Inflammatory macrophage treated with lipopolysaccharide for 4 hours (primary cell): ENCODE measurements at regions not wholly inside any gene's neighbourhood (a gene's known extent, or its start where the extent isn't known, plus 50 kb on each side); places are given as distances from the start of the nearest gene placed in this dataset.
"Not testable (repeated sequence)": the region's sequence is repeated elsewhere in the genome, so short reads cannot be mapped to it uniquely, and the experiment has no call there.

ENCODE experiments used
- DNase-seq: peaks from one replicate; pipeline ENCODE4 v3.0.0-alpha.2; 2020

DNA sequence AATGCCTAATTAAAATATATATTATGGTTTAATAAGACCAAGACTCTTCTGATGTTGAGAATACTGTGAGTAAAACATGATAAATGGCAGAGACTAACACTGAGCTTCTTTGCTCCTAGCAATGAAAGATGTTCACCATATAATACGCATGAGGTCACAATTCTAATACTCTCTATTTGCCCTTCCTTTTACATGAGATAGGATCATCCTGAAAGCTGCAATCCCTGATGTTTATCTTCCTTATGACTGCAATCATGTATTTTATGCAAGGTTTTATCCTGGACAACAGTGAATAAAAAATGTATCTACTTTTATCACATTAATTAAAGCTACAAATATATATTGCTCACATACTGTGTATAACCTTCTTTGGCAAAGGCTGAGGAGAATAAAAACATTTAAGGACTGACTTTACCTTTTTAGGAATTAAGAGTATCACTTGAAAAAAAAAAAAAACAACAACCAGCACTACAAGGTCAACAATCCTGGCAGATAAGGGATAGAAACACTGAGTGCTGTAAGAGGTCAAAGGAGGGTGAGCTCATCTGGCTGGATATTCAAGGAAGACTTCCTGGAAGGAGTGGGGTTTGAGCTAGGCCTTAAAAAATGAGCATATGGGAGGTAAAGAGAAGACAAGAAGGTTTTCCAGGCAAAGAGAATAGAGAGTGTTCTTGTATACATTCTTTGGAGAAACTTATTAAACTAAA lies 99.9 kb downstream of the AREG start:
- DNase-seq, result no peak

DNA sequence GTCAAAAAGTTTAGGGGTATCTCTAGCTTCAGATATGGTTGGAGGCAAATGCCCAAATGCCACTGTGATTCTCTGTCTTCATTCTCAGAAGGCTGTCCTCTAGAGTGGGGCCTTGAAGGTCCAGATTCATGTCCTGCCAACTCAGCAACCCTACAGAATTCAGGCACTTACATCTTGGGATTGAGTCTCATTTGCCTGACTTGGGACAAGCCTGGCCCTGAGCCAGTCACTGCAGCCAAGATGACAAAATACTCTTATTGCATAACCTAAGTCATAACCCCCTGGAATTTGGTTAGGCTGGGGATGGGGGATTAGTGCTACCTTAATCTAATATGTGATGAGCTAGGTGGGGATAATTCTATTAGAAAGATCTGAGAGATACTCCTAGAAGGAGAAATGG lies 100.5 kb downstream of the AREG start:
- DNase-seq, result no peak

DNA sequence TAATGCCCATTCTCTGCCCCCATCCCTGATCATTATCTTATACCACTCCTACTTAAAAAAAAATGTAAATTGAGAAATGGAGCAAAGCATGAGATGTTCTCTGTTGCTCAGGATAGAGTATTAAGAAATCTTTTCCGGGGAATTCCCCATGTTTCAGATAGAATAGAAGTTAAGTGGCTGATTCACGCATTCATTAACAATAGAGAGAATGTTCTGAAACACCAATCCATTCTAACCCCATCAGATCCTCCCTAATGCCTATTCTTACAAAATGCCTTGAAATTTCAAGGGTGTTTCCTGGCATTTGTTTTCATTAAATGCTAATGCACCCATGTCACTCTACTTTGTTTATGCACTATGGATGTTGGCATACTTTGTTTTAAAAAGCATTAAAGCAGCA lies 101.1 kb downstream of the AREG start:
- DNase-seq, result peak; percentile 93

DNA sequence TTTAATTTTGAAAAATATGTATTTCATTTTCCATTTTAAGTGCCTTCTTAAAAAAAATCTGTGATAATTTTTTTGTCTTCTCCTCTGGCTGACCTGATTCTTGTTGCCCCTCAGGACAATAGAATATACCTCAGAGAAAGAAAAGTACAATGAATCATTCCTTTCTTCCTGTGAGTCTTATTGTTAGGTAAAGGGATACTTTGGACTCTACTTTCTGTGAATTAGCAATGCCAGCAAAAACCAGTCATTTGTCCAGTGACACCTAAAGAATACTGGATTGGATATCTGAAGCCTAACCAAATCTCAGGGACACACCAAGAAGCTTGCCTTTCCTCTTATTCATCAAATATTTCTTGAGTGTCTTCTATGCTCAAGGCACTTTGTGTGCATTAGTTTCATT lies 102.1 kb downstream of the AREG start:
- DNase-seq, result no peak

DNA sequence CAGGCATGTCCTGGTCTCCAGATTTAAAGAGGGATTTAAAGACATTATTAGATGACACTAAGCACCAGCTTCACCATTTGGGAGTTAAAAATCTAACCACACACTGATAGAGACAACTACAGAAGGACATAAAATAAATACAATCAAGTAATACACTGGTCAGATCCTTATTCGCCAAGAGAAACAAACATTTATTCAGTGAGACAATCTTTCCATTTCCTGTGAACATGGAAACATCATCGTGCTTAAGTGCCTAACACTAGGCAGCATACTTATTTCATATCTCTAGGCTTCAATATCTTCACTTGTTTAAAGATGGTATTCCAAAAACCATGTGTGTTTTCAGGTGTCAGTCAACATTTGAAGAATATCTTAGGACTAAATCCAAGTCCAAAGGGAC lies 103.6 kb downstream of the AREG start:
- DNase-seq, result no peak

DNA sequence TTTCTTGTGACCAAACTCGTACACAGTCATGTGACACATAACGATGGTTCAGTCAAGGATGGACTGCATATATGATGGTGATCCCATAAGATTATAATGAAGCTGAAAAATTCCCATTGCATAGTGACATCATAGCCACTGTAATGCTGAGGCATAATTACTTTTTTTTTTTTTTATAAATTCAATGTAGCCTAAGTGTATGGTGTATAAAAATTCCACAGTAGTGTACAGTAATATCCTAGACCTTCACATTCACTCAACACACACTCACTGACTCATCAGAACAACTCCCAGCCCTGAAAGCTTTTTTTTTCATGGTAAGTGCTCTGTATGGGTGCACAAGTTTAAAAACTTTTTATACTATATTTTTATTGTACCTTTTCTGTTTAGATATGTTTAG lies 105.0 kb downstream of the AREG start:
- DNase-seq, result no peak

DNA sequence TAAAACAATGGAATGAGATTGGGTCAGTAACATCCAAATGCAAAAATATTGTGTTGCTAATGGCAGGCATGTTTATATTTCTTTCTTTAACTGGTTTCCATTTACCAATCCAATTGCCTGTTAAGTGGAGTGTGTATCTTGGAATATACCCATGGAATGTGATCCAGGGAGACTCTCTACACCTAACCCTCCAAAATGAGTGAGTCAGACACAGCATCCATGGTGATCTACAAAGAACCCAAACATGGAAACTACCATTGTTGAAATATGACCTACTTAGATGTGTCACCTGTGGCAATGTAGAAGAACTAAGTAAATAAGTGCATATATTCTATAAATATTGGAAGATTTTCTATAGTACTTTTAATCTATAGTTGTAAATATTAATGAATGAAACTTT lies 110.3 kb downstream of the AREG start:
- no peak for DNase-seq

DNA sequence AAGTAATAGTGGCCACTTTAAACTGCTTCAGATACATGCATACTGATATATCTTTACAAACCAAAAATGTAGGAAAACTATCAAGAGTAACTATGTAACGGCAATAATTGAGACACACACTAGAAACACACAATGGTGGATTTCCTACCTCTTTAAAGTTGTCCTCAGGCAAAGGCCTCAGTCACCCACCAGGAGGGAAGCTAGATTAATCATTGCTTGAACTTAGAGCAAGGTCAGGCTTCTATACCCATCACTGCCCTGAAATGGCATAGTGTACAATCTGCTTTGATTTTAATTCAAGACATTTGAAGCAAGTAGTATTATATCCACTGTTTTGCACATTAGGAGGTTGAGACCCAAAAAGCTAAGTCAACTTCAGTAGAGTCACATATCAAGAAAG lies 110.9 kb downstream of the AREG start:
- DNase-seq, result no peak

DNA sequence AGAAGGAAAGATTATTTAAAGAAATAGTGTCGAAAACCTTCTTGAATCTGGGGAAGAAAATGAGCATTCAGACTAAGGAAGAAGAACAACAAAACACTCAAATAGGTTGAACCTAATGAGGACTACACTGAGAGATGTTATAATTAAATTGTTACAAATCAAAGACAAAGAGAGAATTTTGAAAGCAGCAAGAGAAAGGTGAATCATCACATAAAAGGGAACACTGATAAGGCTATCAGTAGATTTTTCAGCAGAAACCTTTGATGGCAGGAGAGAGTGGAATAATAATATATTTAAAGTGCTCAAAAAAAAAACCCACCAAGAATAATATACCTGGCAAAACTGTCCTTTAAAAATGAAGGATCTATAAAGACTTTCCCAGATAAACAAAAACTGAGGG lies 114.9 kb downstream of the AREG start:
- no peak for DNase-seq

DNA sequence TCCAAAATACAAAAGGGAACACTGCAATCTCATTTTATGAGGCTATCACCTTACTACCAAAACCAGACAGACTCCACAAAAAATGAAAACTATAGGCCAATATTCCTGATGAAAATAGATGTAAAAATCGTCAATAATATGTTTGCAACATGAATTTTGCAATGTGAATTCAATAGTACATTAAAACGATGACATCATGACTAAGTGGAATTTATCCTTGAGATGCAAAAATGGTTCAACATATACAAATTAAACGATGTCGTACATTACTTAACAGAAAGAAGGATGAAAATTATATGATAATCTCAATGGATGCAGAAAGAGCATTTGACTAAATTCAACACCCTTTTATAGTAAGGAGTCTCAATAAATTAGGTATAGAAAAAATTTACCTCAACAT lies 123.0 kb downstream of the AREG start:
- no peak for DNase-seq

DNA sequence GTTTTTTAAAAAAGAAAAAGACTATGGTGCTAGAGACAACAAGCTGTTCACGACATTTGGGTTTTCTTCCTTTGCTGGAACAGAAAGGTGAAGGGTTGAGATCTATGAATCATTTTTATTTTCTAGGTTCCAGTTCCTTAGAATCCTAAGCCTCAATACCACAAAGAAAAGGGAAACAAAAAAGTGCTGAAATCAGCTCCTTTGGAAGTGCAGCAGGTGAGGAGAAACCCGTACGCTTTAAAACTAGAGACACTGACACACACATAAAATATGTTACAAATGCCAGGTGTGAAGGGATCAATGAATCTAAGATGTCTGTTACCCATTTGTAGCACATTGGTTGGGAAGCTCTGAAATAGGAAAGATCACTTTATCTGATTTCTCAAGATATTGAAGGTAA lies 125.2 kb downstream of the AREG start:
- DNase-seq, result no peak

DNA sequence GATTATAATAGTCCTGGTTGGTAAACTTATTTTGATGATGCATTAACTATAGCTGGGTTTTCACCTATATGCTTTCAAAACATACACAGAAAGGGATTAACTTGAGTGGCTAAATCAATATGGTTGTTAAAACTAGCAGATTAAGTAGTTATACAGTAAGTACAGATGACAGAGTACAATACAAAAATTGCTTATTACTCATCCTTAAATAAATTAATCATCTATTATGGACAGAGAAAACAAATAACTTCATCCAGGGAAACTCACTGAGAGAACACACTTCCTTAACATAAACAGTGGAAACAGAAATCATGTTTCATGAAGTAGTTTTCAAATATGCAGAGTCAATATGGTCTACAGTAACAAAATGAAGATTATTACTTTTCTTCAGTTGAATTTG lies 133.4 kb downstream of the AREG start:
- no peak for DNase-seq

DNA sequence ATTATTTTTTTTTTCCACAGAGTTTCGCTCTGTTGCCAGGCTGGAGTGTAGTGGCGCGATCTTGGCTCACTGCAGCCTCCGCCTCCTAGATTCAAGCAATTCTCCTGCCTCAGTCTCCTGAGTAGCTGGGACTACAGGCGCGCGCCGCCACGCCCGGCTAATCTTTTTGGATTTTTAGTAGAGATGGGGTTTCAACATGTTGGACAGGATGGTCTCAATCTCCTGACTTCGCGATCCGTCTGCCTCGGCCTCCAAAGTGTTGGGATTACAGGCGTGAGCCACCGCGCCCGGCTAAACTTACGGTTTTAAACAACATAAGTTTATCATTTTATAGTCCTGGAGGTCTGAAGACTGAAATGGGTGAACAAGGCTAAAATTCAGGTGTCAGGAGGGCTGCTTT lies 133.9 kb downstream of the AREG start:
- not testable (repeated sequence) for DNase-seq

DNA sequence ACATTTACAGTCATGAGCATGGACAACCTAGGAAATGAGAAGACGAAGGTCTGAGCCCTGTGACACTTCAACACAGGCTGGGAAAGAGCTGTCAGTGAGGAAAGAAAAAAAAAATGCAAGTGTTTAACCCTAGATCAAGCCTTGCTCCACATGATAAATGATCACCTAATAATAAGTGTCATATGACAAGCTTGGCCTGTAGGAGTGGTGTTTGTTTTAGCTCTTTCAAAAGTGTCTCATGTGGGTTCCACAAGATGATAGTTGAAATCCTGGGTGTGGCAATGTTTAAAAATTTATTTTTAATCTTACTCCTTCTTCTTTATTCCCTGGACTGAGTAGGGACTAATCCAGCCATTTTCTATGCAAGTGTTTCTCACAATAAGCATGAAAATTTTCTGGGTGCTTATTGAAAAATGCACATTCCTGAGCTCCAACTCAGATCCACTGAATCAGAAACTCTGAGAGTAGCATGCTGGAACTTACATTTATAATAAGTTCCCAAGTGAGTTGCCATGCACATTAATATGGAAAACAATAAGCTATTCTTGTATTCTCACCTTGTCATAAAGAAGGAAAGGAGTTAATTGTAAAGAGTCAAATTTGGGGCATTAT lies 138.3 kb downstream of the AREG start:
- peak; percentile 34 for DNase-seq

DNA sequence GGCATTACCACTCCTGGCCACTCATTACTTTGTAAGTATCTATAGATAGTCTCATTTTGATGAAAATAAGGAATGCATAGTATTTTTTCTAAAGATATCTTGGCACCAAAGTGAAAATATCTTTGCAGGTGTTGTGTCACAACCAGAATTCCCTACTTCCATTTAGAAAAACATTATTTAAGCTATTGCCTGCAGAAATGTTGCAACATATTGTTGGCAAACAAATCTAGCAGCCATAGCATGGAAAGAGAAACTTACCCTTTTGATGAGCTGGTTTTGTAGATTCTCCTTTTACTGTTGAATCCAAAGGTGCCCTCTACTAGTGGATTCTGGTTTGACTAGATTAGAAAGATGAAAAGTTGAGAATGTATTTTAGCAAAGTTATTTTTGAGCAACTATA lies 138.8 kb downstream of the AREG start:
- DNase-seq, result peak; percentile 23

DNA sequence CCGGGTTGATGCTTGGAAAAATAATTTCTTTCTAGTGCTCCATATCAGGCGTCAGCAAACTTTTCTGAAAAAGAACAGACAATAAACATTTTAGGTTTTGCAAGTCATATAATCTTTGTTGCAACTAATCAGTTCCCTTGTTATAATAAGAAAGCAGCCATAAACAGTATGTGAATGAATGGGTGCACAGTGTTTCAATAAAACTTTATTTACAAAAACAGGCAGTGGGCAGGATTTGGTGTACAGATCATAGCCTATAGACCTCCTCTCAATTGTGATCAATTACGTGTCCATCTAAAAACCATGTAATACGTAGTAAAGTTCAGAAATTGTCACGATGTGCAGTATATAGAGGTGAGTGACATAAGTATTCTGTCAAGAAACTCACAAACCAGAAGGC lies 143.4 kb downstream of the AREG start:
- no peak for DNase-seq

DNA sequence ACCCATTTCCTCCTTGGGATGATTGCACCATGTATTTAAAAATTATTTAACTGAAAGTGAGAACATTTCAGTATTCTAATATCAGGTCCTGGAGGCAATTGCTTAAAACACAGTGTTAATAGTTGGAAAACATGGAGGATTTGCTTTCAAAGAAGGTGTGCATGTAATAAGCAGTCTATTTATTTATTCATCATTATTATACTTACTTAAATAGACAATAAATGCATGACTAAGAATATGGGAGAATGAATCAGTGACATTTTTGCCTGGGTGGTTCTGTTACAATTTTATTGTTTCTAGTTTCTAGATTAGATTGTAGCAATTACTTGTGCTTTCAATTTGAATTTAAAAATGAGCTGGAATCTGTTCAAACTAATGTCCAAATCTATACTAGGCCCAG lies 145.5 kb downstream of the AREG start:
- no peak for DNase-seq

DNA sequence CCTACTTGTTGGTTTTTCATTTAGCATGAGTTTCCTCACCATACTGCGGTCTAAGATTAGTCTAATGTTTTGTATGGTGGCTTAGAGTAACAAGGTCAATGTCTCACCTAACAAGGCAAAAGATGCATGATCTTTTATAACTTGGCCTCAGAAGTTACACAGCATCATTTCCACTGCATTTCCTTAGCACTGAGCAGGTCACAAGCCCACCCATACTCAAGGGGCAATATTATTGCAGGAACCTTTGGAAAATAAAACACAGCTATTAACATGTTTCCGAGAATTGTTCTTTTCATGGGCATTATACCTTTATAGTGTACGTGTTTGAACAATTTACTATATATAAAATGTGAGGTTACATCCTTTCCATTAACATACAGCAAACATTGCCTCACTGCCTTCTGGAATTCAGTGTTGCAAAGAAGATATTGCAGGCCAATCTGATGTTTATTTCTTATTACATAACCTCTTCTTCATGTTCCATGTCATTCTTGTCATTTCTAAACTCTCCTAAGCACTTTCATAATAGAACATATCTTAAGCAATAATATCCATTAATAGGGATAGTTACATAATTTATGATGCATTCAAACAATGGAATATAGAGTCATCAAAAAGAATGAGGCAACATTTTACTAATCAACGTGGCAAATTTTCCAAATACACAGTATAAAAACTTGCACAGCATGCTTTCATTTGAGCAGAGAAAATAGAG lies 153.8 kb downstream of the AREG start:
- peak; percentile 78 for DNase-seq

DNA sequence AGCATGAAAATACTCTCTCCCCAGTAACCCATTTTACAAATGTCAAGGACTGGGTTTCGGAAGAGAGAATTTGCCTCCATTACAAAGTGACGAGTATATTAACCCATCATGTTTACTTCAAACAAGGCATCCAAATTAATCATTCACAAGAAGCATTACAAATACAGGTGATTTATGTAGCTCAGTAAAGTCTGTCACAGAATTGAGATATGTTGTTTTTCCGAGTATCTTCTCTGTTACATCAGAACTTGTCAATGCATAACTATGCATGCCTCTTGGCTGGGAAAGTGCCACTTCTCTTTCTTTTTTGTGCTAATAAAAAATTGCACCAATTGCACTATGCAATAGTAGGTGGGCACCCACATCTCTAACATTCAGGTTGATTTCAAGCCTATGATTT lies 158.2 kb downstream of the AREG start:
- DNase-seq, result no peak

DNA sequence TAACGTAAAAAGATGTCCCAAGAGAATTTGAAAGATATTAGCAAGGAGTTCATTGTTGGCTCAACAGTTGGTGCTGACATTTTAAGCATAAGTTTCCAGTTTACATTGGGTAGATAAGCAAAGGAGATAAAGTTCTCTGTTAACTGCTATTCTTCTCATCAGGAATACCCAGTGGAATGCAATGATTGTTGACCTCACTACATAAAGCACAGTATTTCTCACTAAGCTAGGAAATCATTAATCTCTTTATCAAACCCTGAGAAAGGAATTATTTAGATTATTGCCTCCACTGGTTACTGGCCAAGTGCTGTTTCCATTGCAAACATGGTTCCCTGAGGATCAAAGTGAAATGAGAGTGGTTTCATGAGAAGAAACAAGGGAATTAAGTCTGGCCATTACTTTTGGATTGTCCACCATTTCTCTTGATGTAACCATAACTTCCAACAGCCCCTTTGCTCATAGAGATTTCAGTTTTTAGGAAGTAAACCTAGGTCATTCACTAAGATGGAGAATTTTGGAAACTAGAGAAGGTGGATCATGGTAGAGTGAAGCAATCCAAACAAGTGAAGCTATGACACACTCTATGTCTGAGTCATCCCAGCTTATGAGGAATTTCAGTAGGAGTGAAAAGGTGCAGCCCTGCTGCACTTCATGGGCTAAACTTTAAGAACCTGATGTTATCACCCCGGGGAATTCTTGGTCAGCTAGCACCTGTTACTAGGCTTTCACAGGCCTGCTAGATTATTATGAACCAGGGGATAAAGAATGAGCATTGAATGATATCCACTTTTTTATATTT lies 163.4 kb downstream of the AREG start:
- no peak for DNase-seq

DNA sequence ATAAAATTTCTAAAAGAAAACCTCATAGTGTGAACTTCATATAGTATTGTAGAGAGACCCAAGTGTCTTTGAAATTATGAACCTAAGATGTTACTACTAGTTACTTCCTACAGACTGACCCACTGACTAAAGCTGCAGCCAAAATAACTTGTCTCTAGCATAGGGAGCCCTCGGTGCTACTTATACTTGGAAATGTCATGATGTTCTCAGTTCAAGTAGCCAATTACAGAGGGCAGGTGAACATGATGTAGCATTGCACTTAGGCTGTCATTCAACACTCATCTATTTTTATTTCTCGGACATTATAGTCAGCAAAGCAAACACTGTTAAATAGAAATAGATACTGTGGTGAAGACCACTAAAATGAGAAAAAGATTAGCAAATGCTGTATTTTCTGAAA lies 165.6 kb downstream of the AREG start:
- no peak for DNase-seq

DNA sequence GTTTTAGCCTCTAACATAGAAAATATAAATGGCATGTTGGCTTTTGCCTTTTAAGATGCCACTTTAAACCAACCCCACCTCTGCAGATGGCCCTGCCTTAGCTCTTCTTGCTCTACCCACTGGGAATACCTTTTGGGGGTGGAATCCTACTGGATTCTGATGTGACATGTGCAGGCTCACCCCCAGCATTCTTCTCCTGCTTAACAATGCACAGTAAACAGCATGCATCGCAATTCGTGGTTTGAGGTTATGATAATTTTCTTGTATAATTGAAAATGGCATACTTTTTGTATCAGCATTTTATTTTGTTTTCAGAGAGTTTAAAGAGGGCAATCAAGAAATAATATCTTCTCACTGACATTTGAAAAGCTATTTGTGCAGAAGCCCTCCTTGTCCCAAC lies 167.9 kb downstream of the AREG start:
- no peak for DNase-seq

DNA sequence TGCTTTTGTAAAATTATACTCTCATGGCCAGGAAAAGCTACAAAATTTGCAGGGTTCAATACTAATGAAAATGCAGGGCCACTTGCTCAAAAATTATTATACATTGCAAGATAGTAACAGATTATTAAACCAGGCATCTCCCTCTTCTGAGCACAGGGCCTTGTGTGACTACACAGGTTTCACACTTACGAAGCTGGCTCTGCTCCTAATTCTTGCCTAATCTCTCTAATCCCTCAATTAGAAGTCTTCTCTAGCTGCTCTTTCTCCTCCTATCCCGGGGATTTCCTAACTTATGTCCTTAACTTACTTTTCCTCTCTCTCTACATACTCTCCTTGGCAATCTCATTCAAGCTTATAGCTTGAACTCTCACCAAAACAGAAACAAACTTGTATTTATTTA lies 168.3 kb downstream of the AREG start:
- DNase-seq, result no peak

DNA sequence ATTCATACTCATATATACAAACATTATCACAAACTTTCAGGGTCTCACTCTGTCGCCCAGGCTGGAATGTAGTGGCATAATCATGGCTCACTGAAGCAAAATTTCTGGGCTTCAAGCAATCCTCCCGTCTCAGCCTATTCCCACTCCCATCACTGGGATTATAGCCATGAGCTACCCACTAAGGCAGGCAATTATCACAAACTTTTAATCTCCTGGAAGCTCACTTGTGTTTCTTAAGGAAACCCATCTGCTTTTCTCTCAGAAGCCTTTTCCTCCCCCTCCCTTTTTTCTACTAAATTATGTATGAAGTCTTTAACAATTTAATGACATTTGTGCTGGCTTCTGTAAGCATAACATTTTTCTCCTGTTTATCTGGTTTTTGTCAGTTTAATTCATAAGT lies 170.5 kb downstream of the AREG start:
- no peak for DNase-seq
